ENCODE measurements at regions not wholly inside any gene's neighbourhood (a gene's known extent, or its start where the extent isn't known, plus 50 kb on each side); places are given as distances from the start of the nearest gene placed in this dataset.

DNA sequence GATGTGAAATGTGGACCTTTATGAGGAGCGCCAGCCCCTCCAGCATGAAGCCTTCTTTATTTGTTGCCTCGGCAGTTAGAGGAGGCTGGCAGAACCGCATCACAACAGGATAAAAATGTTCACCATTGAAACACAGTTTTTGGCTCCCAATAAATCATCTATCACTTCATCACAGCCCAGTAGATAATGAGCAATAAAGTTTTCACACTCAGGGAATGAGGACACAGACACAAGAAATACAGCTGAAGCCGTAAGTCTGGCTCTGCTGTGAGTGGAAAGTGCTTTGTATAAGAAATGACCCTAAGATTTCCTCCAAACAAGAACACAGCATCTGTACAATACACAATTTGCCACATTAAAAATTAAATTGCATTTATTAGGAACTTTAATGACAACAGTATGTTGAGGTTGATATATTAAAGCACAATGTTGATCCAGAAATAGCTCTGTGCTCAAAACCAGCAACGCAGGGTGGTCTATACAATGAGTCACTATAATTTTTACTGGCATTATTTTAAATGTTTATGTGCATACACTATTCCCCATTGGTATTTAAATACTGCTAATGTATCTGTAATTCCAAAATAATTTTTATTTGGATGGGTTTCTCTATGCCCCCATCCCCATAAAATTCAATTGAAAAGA is 301.8 kb upstream of the MGMT start:
- H3K4me3 ChIP-seq (ENCODE audit: low read depth, low read length), result no peak overlapping the region
- no peak for TF ChIP-seq CTCF (conservative IDR thresholded peaks at IDR 0.05; ENCODE audit: low read depth, low read length)
- DNase-seq (ENCODE audit: low read depth), result no peak

- H3K4me3 ChIP-seq (ENCODE audit: low read depth, low read length), result no peak overlapping the region
- DNase-seq (ENCODE audit: low read depth), result no peak
- TF ChIP-seq CTCF (conservative IDR thresholded peaks at IDR 0.05; ENCODE audit: low read depth, low read length), result no peak
Measured at GRCh38 chr10:129165770-129166169, 301.3 kb upstream of the MGMT start.

DNA sequence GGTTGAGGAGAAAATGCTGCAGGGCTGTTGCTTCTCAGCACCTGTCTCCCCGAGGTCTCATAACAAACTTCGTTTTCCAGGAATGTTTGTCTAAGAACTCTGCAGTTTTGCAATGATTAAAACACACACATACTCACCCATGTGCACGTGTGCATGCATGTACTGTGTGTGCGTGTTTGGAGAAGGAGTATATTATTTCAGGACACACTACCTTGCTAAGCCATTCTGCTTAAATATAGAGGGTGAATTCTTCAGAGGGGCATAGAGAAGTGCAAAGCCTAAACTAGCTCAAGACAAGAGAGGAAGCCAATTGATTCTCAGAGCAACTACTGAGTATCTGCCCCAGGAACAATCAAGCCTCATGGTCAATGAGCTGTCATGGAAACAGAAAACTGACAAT is 298.4 kb upstream of the MGMT start:
- TF ChIP-seq CTCF (conservative IDR thresholded peaks at IDR 0.05; ENCODE audit: low read depth, low read length), result no peak
- no peak for DNase-seq (ENCODE audit: low read depth)
- no peak overlapping the region for H3K4me3 ChIP-seq (ENCODE audit: low read depth, low read length)

DNA sequence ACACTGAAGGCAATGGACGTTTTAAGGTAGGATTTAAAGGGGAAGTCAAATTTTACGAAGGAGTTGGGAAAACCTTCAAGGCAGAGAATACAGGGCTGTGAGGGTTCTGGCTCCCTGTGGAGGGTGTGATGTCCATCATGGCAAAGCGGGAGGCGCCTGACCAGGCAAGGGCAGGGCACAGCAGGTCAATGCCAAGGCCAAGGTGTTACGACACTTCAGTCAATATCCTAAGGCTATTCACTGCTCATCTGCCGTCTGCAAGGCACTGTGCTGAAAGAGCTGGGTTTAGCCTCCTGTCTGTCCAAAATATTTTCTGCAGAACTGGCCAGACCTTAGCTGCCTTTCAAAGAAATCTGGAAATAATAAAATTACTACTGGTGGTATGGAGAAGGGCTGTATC is 297.9 kb upstream of the MGMT start:
- DNase-seq (ENCODE audit: low read depth), result no peak
- no peak overlapping the region for H3K4me3 ChIP-seq (ENCODE audit: low read depth, low read length)
- TF ChIP-seq CTCF (conservative IDR thresholded peaks at IDR 0.05; ENCODE audit: low read depth, low read length), result no peak

GRCh38 chr10:129170812-129171211 is 296.2 kb upstream of the MGMT start:
- no peak for TF ChIP-seq CTCF (conservative IDR thresholded peaks at IDR 0.05; ENCODE audit: low read depth, low read length)
- no peak for DNase-seq (ENCODE audit: low read depth)

DNA sequence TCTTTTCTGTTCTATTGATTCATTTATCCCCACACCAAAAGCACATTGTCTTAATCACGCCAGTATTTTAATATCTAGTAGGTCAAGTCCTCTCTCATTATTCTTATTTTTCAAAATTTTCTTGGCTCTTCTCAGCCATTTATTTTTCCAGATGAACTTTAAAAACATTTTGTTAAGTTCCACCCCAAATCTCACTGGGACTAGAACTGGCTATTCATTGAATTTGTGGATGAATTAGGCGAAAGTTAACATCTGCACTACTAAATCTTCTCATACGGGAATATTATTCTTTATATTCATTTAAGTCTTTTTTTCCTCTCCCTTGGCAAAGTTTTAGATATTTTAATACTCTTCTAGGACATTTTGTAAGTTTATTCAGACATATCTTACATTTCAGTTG is 295.2 kb upstream of the MGMT start:
- H3K4me3 ChIP-seq (ENCODE audit: low read depth, low read length), result no peak overlapping the region
- no peak for DNase-seq (ENCODE audit: low read depth)
- no peak for TF ChIP-seq CTCF (conservative IDR thresholded peaks at IDR 0.05; ENCODE audit: low read depth, low read length)

More at GRCh38 chr10:129170812-129171211, 296.2 kb upstream of the MGMT start:
- H3K4me3 ChIP-seq (ENCODE audit: low read depth, low read length), result no peak overlapping the region
